Mesodermal cell (in vitro differentiated cells): ENCODE measurements at regions not wholly inside any gene's neighbourhood (a gene's known extent, or its start where the extent isn't known, plus 50 kb on each side); places are given as distances from the start of the nearest gene placed in this dataset.
A peak's percentile ranks its signal among the peaks of the same experiment; 100 is the strongest.

Experiments
- H3K27ac ChIP-seq: 2 replicates; pipeline ENCODE4 v1.7.0; 2013; ENCODE audit warnings: mild to moderate bottlenecking, low read depth, low read length, moderate library complexity; ENCODE audit not compliant: severe bottlenecking
- H3K36me3 ChIP-seq: 2 replicates; pipeline ENCODE4 v1.7.1; 2013; ENCODE audit warnings: mild to moderate bottlenecking, low read length, moderate library complexity; ENCODE audit not compliant: control insufficient read depth, insufficient read depth
- H3K4me1 ChIP-seq: one replicate; pipeline ENCODE4 v1.7.1; 2013; ENCODE audit warnings: mild to moderate bottlenecking, low read length; ENCODE audit not compliant: insufficient read depth, control insufficient read depth, poor library complexity, severe bottlenecking
- H3K4me3 ChIP-seq: 2 replicates; pipeline ENCODE4 v1.7.0; 2013; ENCODE audit warnings: low read length, control low read depth, mild to moderate bottlenecking; ENCODE audit not compliant: insufficient read depth, poor library complexity, severe bottlenecking; ENCODE audit errors: extremely low read depth
- H3K9me3 ChIP-seq: 2 replicates; pipeline ENCODE4 v1.7.1; 2013; ENCODE audit warnings: mild to moderate bottlenecking, low read length, moderate library complexity; ENCODE audit not compliant: control insufficient read depth
- WGBS, 2 experiments: methylation state at CpG; one replicate each; pipeline ENCODE4 v1.1.5; 2013; ENCODE audit warnings: missing lambda C conversion rate in 2 of 2; ENCODE audit not compliant: insufficient coverage in 2 of 2; 5-methylcytosine and 5-hydroxymethylcytosine counted together

DNA sequence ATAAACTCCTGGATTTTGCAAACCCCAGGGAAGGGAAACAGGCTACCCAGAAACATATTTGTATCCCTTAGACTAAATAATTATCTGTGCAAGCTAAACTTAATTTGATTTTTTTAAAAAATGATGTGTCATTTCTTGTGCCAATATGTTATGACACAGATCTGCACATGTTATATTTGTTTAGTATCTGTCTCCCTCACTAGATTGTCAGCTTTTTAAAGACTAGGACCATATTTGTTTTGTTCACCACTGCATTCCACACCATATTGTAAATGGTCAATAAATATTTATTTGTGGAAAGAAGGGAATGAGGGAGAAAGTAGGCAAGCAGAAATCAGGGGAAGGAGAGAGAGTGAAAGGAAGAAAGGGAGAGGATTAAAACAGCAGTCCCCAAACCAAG, 143.3 kb upstream of the TNPO1 start:
- Histone ChIP-seq H3K36me3 (no peaks in the 10 kb centered on the region), H3K9me3 (no peaks in the 10 kb centered on the region), H3K27ac (no peak overlapping the region), H3K4me1 (no peaks in the 10 kb centered on the region), H3K4me3 (no peak overlapping the region)

DNA sequence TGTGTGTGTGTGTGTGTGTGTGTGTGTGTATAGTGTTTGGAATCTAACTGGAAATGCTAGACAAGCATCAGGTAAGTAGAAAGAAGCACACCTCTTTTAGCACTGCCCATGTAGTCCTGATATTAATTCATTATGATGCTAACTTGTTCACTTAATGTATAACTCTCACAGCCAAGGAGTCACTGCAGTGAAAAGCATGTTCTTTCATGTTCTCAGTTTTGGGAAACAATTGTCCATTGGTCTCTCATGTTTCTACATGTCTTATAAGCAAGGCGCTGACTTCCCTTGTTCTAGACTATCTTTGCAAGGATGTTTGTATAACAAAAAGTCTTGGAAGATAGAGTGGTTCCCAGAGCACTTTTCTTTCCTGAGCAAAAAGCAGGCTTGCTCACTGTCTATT, 148.8 kb upstream of the TNPO1 start:
- no CpG with 5 or more reads among the region's 1 CpG for WGBS, 2 experiments
- Histone ChIP-seq H3K9me3 (no peaks in the 10 kb centered on the region), H3K36me3 (no peaks in the 10 kb centered on the region), H3K4me1 (no peaks in the 10 kb centered on the region), H3K27ac (no peak overlapping the region), H3K4me3 (no peak overlapping the region)

DNA sequence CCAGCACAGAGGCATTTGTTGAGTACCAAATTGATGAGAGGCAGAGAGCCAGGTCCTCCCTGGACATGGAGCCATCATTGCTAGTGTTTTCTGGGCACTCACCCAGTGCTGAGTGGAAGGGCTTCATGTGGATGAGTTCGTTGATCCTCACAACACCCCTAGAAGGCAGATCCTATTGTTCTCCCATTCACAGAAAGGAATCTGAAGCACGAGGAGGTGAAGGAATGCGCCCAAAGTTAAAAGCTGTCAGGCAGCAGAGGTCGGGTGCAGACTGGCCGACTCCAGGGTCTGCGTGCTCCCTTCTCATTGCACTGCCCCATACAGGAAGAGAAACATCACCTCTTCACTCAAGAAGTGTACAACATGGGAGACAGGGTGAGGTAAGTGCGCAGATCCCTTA, 153.5 kb upstream of the TNPO1 start:
- Histone ChIP-seq H3K27ac (no peak overlapping the region), H3K36me3 (no peaks in the 10 kb centered on the region), H3K9me3 (no peaks in the 10 kb centered on the region), H3K4me3 (no peak overlapping the region), H3K4me1 (peaks cover 9% of the 10 kb centered on the region)
- WGBS, 2 experiments: 80% methylated on average over 1 of the region's 7 CpGs; no CpG with 5 or more reads in 1 of the 2 experiments

DNA sequence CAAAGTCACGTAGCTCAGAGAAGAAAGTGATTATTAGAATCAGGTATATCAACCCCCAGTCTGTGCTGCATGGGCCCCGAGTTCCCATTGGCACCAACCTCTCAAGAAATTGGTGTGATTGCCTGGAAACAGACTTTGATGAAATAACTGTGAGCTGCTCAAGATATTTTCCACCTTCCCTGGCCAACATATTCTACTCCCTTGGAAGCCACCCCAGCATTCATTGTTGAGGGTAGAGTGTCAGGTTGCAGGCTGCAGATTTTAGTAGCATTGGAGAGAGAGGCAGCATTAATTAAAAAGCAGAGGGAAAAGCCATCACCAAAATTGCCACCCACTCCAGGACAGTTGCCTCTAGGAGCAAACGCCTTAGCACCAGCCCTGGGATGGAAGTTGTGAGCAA, 154.2 kb upstream of the TNPO1 start:
- 100% methylated on average over 1 of the region's 3 CpGs; no CpG with 5 or more reads in 1 of the 2 experiments for WGBS, 2 experiments
- H3K4me1 ChIP-seq: peaks cover 9% of the 10 kb centered on the region
- H3K4me3 ChIP-seq: no peak overlapping the region
- no peak overlapping the region for H3K27ac ChIP-seq
- H3K9me3 ChIP-seq: no peaks in the 10 kb centered on the region
- H3K36me3 ChIP-seq: no peaks in the 10 kb centered on the region

DNA sequence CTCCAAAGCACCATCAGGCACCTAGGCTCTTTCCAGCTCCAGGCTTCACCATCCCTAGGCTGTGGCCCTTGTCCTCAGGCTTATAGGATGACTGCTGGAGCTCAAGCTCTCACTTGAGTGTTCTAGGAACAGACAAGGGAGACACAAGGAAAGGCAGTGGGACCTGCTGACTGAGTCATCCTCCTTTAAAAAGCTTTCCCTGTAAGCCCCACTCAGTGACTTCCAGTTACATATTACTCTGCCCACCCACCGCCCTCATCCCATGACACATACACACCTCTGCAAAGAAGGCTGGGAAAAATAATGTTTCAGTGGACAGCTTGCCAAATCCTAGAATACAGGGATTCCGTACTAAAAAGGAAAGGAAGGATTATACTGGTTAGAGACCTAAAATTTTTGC, 154.2 kb upstream of the ZNF366 start:
- Histone ChIP-seq H3K4me1 (peaks cover 9% of the 10 kb centered on the region), H3K9me3 (no peaks in the 10 kb centered on the region), H3K27ac (no peak overlapping the region), H3K4me3 (no peak overlapping the region), H3K36me3 (no peaks in the 10 kb centered on the region)
- 100% methylated on average over 1 of the region's 2 CpGs for WGBS, 2 experiments

DNA sequence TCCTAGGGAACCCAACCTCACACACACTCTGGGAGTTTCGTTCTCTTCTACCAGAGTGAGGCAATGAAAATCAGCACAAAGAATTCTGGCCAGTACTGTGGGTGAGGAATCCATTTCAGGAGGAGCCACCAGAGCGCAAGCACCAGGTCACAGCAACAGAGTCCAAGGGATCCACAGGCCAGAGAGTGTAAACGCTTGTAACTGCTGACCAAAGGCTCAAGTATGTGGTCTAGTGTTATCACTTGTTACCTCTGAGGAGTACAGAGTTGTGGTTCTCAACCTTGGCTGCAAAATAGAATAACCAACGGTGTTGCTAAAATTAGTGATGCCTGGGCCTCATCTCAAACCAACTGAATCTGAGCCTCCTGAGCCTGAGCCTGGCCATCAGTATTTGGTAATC, 152.5 kb upstream of the ZNF366 start:
- H3K4me3 ChIP-seq: no peak overlapping the region
- no peaks in the 10 kb centered on the region for H3K9me3 ChIP-seq
- no peak overlapping the region for H3K27ac ChIP-seq
- whole genome bisulfite sequencing, 2 experiments: 88 to 93% methylated on average over 3 to 4 of the region's 4 CpGs
- H3K36me3 ChIP-seq: no peaks in the 10 kb centered on the region
- peaks cover 9% of the 10 kb centered on the region for H3K4me1 ChIP-seq

DNA sequence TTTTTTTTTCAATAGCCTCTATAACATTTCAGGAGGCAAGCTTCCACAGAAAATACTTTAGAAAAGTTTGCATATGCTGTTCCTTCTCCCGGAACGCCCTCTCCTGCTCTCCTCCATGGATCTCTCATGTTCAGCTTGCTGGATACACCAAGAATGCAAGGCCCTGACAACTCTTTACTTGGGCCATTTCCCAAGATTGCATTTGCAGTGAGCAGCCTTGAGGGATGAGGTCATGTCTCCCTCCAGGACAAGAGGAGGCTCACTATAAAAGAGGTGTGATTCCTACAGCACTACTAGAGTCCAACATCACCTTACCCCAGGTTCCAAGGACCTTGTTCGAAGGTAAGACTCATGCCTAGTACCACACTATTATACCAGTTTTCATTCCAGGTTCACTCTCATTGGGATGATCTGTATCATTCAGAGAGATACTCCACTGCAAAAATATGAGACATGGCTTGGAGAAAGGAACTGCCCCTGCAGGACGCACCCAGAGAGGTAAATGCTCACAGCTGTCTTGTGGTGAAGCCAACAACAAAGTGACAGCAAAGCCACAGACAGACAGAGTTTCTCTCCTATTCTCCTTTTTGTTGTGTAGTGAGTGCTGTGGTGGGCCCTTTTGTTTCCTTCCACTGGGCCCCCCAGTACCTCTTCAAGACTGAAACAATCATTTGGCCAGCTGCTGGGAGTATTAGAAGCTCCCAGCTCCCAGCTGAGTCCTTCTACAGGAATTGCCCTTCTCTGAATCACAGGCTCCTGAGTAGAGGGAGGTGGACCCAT, 151.7 kb upstream of the ZNF366 start:
- Histone ChIP-seq H3K9me3 (no peaks in the 10 kb centered on the region), H3K4me3 (no peak overlapping the region)
- whole genome bisulfite sequencing, 2 experiments: 95 to 100% methylated on average over 4 of the region's 4 CpGs

DNA sequence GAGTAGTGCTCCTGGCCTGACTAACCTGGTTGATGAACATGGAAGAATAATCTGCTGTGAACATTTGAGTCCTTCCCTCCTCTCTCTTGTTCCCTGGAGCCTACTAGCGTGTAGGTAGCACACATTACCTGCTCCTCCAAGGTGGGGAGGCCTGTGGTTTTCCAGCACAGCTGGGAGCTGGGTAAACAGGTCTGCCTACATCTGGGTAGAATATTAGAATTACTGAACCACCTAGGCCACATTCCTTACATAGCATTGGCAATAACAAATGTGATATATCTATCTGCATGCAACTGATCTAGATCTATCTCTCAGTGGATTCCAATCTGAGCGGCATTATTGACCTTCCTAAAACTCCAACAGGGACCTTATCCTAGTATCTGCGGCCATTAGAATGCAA, 151.0 kb upstream of the ZNF366 start:
- WGBS, 2 experiments: 100% methylated on average over 1 to 2 of the region's 3 CpGs
- Histone ChIP-seq H3K4me1 (peaks cover 23% of the 10 kb centered on the region), H3K27ac (no peak overlapping the region), H3K4me3 (no peak overlapping the region), H3K36me3 (no peaks in the 10 kb centered on the region), H3K9me3 (no peaks in the 10 kb centered on the region)

More for the DNA sequence above, 151.7 kb upstream of the ZNF366 start:
- Histone ChIP-seq H3K27ac (no peak overlapping the region), H3K36me3 (no peaks in the 10 kb centered on the region), H3K4me1 (peaks cover 15% of the 10 kb centered on the region)

DNA sequence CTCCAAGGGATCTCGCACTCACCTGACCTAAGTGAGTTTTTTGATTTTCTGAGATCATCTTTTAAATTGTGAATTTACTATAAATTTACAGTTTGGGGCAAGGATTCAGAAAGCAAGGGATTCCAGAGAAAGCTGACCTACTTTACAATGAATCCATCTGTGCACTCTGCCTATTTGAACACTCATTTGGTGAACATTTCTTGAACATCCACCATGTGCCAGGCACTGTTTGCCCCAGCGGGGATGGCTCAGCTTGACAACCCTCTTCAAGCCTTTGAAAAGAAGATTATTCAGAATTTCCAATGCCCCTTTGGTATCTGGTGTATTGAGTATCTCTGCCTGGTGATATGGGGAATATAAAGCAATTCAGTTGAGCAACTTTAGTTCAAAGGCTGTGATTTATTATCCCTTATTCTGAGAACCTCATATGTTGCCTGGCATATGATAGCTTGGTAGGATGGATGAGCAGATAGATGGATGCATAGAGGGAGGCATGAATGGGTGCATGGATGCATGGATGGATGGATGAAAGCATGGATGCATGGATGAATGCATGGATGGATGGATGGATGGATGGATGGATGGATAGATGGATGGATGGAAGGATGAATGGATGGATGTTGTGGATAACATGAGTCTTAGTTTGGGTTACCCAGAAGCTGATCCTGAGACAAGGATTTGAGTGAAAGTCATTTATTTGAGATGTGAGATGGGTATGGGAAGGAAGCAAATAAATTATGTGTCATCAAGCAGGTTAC, 149.7 kb upstream of the ZNF366 start:
- Histone ChIP-seq H3K4me3 (no peak overlapping the region), H3K27ac (no peak overlapping the region), H3K9me3 (no peaks in the 10 kb centered on the region), H3K36me3 (no peaks in the 10 kb centered on the region), H3K4me1 (peaks cover 33% of the 10 kb centered on the region)
- 100% methylated on average over 1 of the region's 2 CpGs; no CpG with 5 or more reads in 1 of the 2 experiments for WGBS, 2 experiments

DNA sequence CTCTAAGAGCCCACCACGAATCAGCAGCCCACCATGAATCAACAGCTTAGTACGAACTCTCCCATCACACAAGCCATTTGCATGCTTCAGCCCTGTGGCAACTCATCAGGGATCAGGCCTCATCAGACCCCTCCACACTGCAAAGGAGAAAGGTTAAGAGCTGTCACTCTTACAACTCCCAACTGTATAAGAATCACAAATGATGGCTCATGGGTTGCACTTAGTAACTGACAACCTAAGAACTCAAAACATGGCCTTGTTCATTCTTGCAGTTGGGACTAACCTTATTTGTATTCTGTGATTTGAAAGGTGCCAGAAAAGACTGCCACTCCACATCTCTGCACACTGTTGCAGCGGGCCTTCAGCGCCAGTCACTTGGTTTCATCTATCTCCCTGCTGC, 149.1 kb upstream of the ZNF366 start:
- WGBS, 2 experiments: 81 to 92% methylated on average over 2 to 4 of the region's 4 CpGs
- Histone ChIP-seq H3K9me3 (no peaks in the 10 kb centered on the region), H3K36me3 (no peaks in the 10 kb centered on the region), H3K4me1 (peaks cover 33% of the 10 kb centered on the region), H3K27ac (no peak overlapping the region), H3K4me3 (no peak overlapping the region)

DNA sequence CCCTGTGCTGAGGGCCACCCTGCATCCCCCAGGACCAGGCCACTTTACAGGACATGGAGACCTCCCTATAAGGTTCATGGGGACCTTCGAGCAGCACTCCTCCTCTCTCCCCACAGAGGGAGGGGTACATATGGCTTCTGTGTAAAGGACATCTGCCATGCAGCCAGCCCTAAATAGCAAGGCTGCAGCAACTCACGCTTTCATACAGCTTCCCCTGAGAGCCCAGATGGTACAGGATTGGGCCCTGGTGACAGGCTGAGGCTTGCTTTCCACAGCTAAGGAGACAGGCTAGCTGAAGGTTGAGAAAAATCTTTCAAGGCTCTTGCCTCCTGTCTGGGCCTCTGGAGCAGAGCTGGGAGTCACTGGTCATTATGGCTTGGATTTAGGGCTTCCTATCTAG, 147.0 kb upstream of the ZNF366 start:
- Histone ChIP-seq H3K4me1 (peaks cover 48% of the 10 kb centered on the region), H3K36me3 (no peaks in the 10 kb centered on the region), H3K9me3 (no peaks in the 10 kb centered on the region), H3K4me3 (no peak overlapping the region), H3K27ac (peak overlapping the region; percentile 88)
- WGBS, 2 experiments: 44 to 67% methylated on average over 1 of the region's 2 CpGs
